SU-DHL-6 (cell line): ENCODE measurements at regions not wholly inside any gene's neighbourhood (a gene's known extent, or its start where the extent isn't known, plus 50 kb on each side); places are given as distances from the start of the nearest gene placed in this dataset.
A peak's percentile ranks its signal among the peaks of the same experiment; 100 is the strongest.

ENCODE experiments used
- H2AFZ ChIP-seq: fragments of 200-600 bp; sonication (generic); 2 replicates; pipeline ENCODE4 v1.6.1; 2014; ENCODE audit warnings: low read depth, mild to moderate bottlenecking, moderate library complexity, mixed read lengths, antibody characterized with exemption, low read length; ENCODE audit not compliant: severe bottlenecking
- H3F3A ChIP-seq: fragments of 200-600 bp; shearing (Covaris generic); 2 replicates; pipeline ENCODE4 v1.6.0; 2016; ENCODE audit warnings: antibody characterized with exemption, mild to moderate bottlenecking; ENCODE audit not compliant: insufficient read depth
- H3K27ac ChIP-seq: fragments of 200-600 bp; sonication (generic); 2 replicates; pipeline ENCODE4 v1.5.1; 2016; ENCODE audit warnings: low read depth, mild to moderate bottlenecking, low read length, moderate library complexity, mixed read lengths
- H3K27me3 ChIP-seq: fragments of 200-600 bp; sonication (generic), shearing (Covaris generic); 2 replicates; pipeline ENCODE4 v1.6.0; 2014; ENCODE audit warnings: mild to moderate bottlenecking, low read length
- H3K36me3 ChIP-seq: fragments of 200-600 bp; sonication (generic); 2 replicates; pipeline ENCODE4 v1.6.1; 2014; ENCODE audit warnings: mild to moderate bottlenecking, low read length, mixed read lengths
- H3K4me2 ChIP-seq: fragments of 300-600, 200-600 bp; shearing (Covaris generic), sonication (generic); 2 replicates; pipeline ENCODE4 v1.6.0; 2014; ENCODE audit warnings: low read length, low read depth, mild to moderate bottlenecking; ENCODE audit not compliant: poor library complexity, severe bottlenecking
- H3K4me3 ChIP-seq: fragments of 200-600 bp; sonication (generic); 2 replicates; pipeline ENCODE4 v1.5.1; 2014; ENCODE audit warnings: antibody characterized with exemption, low read length, mild to moderate bottlenecking, mixed read lengths; ENCODE audit not compliant: insufficient read depth, poor library complexity, severe bottlenecking
- H3K79me2 ChIP-seq: fragments of 200-600 bp; sonication (generic); 2 replicates; pipeline ENCODE4 v1.6.1; 2014; ENCODE audit warnings: mild to moderate bottlenecking, low read length, moderate library complexity; ENCODE audit not compliant: insufficient read depth
- H3K9ac ChIP-seq: fragments of 200-600 bp; sonication (generic); 2 replicates; pipeline ENCODE4 v1.7.0; 2014; ENCODE audit warnings: mild to moderate bottlenecking, low read length
- H3K9me2 ChIP-seq: fragments of 200-600 bp; sonication (generic); replicated peaks from 2 replicates; pipeline ENCODE4 v1.6.1; 2014; ENCODE audit warnings: low read length; ENCODE audit not compliant: insufficient read depth
- H3K9me3 ChIP-seq: fragments of 200-600 bp; sonication (generic); 2 replicates; pipeline ENCODE4 v1.6.1; 2014; ENCODE audit warnings: low read length, mixed read lengths; ENCODE audit not compliant: insufficient read depth
- H4K20me1 ChIP-seq: fragments of 200-600 bp; sonication (generic); 2 replicates; pipeline ENCODE4 v1.6.1; 2014; ENCODE audit warnings: low read depth, mild to moderate bottlenecking, antibody characterized with exemption, low read length, moderate library complexity, mixed read lengths
- CTCF ChIP-seq: fragments of 200-600 bp; sonication (generic); IDR thresholded peaks from one replicate; pipeline ENCODE4 v1.5.1; 2017; ENCODE audit warnings: antibody characterized with exemption, mild to moderate bottlenecking, low read length, moderate library complexity; ENCODE audit not compliant: insufficient read depth, poor library complexity, severe bottlenecking
- EZH2phosphoT487 ChIP-seq: fragments of 200-600 bp; sonication (generic), shearing (Covaris generic); conservative IDR thresholded peaks from 2 replicates; pipeline ENCODE4 v1.6.1; 2018; ENCODE audit warnings: mild to moderate bottlenecking, antibody characterized with exemption, low read length, moderate library complexity, mixed read lengths

GRCh38 chr2:42860319-42861094 lies 68.1 kb upstream of the HAAO start:
- Histone ChIP-seq H3K27ac (no peak overlapping the region), H3K36me3 (no peaks in the 10 kb centered on the region), H3F3A (no peaks in the 10 kb centered on the region), H3K79me2 (no peaks in the 10 kb centered on the region), H3K4me3 (no peak overlapping the region), H3K9me3 (no peaks in the 10 kb centered on the region), H2AFZ (no peak overlapping the region), H3K27me3 (no peaks in the 10 kb centered on the region), H3K9ac (no peak overlapping the region), H4K20me1 (no peaks in the 10 kb centered on the region), H3K9me2 (no peaks in the 10 kb centered on the region), H3K4me2 (no peak overlapping the region)
- TF ChIP-seq CTCF (no peak), EZH2phosphoT487 (no peak)

GRCh38 chr2:42859791-42860190 lies 67.4 kb upstream of the HAAO start:
- Histone ChIP-seq H3K27me3 (no peaks in the 10 kb centered on the region), H3F3A (no peaks in the 10 kb centered on the region), H3K4me3 (no peak overlapping the region), H3K4me2 (no peak overlapping the region), H4K20me1 (no peaks in the 10 kb centered on the region), H3K36me3 (no peaks in the 10 kb centered on the region), H2AFZ (no peak overlapping the region), H3K9me2 (no peaks in the 10 kb centered on the region), H3K9ac (no peak overlapping the region), H3K27ac (no peak overlapping the region), H3K79me2 (no peaks in the 10 kb centered on the region), H3K9me3 (no peaks in the 10 kb centered on the region)
- TF ChIP-seq EZH2phosphoT487, result no peak
- no peak for TF ChIP-seq CTCF

DNA sequence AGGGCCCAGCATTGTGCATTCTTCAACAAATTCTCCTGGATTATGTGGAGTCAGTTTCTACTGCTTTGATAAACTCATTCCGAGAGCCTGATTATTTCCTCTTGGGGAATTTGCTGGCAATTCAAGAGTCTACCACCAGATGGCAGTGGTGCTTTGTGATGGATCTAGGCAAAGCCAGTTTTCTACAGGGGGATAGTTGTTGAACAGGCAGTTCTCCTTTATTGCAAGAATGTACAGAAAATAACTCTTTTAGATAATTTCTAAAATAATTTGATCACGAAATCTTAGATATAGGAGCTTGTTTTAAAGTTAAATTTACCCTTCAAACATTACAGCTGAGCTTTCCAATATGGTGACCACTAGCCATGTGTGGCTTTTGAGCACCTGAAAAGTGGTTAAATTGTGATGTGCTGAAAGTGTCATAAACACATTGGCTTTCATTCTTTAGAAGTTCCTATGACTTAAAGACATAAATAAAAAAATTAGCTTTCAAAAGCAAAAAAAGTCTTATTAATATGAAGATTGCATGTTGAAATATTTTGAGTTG lies 66.7 kb upstream of the HAAO start:
- H3K9me2 ChIP-seq, result no peaks in the 10 kb centered on the region
- peak; percentile 68 for TF ChIP-seq CTCF
- no peak for TF ChIP-seq EZH2phosphoT487
- no peak overlapping the region for H3K27ac ChIP-seq
- no peaks in the 10 kb centered on the region for H3K9me3 ChIP-seq
- H3K4me2 ChIP-seq, result no peak overlapping the region
- no peak overlapping the region for H2AFZ ChIP-seq
- H3K36me3 ChIP-seq, result no peaks in the 10 kb centered on the region
- no peaks in the 10 kb centered on the region for H3K27me3 ChIP-seq
- H3K9ac ChIP-seq, result no peak overlapping the region
- H4K20me1 ChIP-seq, result no peaks in the 10 kb centered on the region
- no peaks in the 10 kb centered on the region for H3K79me2 ChIP-seq
- H3K4me3 ChIP-seq, result no peak overlapping the region
- H3F3A ChIP-seq, result no peaks in the 10 kb centered on the region
